ENCODE measurements at regions not wholly inside any gene's neighbourhood (a gene's known extent, or its start where the extent isn't known, plus 50 kb on each side); places are given as distances from the start of the nearest gene placed in this dataset.

GRCh38 chr19:33921165-33921564 is 124.5 kb downstream of the KCTD15 start:
- TF ChIP-seq EZH2 (IDR thresholded peaks at IDR 0.05): no peak
- no peak for TF ChIP-seq POLR2AphosphoS5 (IDR thresholded peaks at IDR 0.05; ENCODE audit: borderline replicate concordance, low read depth, low read length)
